NB4 (cell line): ENCODE measurements at regions not wholly inside any gene's neighbourhood (a gene's known extent, or its start where the extent isn't known, plus 50 kb on each side); places are given as distances from the start of the nearest gene placed in this dataset.

Experiments used
- DNase-seq: peaks from one replicate; pipeline ENCODE4 v3.0.0; 2010; ENCODE audit warnings: low read depth
- H3K4me3 ChIP-seq: one replicate; pipeline ENCODE4 v1.5.1; 2011; ENCODE audit warnings: mild to moderate bottlenecking, low read depth, low read length, moderate library complexity
- MYC ChIP-seq: IDR thresholded peaks from 2 replicates; pipeline ENCODE4 v1.6.1; 2011; ENCODE audit warnings: low read depth, low read length
- POLR2A ChIP-seq: IDR thresholded peaks from 2 replicates; pipeline ENCODE4 v1.6.1; 2011; ENCODE audit warnings: mild to moderate bottlenecking; ENCODE audit not compliant: insufficient read length; ENCODE audit errors: extremely low read depth
- TF ChIP-seq, protein P1 (sequence below): IDR thresholded peaks from 2 replicates; pipeline ENCODE4 v1.6.1; 2011; ENCODE audit warnings: low read depth, low read length
- TF ChIP-seq, protein P2 (sequence below): IDR thresholded peaks from one replicate; pipeline ENCODE4 v1.5.1; 2012; ENCODE audit warnings: low read depth, low read length

DNA sequence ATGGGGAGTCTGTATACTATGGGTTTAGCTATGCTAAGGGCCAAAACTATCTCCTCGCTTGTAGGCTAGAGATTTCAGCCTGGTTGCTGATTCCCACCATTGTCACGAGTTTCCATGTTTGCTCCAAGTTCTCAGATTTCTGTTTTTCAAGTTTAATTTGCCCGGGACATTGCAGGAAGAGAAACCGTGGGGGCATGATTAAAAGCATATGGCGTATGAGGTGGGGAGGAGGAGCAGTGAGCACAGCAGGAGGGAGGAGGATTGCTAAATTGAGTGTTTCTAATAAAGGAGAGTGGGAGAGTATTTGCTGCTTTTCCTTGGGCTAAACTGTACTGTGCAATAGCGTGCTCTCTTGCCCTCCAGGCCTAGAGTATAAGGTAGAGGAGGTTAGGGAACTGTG, 558.4 kb downstream of the METTL15 start:
- DNase-seq: no peak
- TF ChIP-seq, protein P1, sequence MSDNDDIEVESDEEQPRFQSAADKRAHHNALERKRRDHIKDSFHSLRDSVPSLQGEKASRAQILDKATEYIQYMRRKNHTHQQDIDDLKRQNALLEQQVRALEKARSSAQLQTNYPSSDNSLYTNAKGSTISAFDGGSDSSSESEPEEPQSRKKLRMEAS: no peak
- TF ChIP-seq POLR2A: no peak
- TF ChIP-seq, protein P2, sequence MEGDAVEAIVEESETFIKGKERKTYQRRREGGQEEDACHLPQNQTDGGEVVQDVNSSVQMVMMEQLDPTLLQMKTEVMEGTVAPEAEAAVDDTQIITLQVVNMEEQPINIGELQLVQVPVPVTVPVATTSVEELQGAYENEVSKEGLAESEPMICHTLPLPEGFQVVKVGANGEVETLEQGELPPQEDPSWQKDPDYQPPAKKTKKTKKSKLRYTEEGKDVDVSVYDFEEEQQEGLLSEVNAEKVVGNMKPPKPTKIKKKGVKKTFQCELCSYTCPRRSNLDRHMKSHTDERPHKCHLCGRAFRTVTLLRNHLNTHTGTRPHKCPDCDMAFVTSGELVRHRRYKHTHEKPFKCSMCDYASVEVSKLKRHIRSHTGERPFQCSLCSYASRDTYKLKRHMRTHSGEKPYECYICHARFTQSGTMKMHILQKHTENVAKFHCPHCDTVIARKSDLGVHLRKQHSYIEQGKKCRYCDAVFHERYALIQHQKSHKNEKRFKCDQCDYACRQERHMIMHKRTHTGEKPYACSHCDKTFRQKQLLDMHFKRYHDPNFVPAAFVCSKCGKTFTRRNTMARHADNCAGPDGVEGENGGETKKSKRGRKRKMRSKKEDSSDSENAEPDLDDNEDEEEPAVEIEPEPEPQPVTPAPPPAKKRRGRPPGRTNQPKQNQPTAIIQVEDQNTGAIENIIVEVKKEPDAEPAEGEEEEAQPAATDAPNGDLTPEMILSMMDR: no peak
- no peak for TF ChIP-seq MYC
- H3K4me3 ChIP-seq: no peak overlapping the region

DNA sequence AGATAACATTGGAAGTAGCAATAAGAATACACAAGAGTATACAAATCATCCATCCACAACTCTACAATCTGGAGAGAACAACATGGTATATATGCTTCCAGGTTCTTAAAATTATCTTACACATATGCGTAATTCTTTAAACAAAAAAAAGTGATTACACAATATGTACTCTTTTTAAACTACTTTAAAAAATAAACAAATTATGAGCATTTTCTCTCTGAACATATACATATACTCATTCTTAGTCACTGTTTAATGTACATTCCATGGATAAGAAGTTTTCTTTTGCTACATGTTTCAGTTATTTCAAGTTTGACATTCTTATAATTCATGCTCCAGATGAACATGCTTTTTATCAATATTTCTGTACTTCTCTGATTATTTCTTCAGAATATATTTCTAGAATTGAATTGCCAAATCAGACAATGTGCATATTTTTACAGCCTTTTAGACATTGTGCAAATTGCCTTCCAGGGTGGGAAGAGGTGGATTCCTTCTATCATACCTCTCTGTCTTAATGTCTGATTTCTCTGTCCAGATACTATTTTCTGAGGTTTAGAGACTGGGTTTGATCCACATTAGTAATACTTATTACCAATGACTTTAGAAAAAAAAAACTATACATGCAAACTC, 551.6 kb downstream of the METTL15 start:
- DNase-seq: no peak
- TF ChIP-seq, protein P2: no peak
- TF ChIP-seq MYC: no peak
- TF ChIP-seq, protein P1: no peak
- TF ChIP-seq POLR2A: no peak
- no peak overlapping the region for H3K4me3 ChIP-seq

DNA sequence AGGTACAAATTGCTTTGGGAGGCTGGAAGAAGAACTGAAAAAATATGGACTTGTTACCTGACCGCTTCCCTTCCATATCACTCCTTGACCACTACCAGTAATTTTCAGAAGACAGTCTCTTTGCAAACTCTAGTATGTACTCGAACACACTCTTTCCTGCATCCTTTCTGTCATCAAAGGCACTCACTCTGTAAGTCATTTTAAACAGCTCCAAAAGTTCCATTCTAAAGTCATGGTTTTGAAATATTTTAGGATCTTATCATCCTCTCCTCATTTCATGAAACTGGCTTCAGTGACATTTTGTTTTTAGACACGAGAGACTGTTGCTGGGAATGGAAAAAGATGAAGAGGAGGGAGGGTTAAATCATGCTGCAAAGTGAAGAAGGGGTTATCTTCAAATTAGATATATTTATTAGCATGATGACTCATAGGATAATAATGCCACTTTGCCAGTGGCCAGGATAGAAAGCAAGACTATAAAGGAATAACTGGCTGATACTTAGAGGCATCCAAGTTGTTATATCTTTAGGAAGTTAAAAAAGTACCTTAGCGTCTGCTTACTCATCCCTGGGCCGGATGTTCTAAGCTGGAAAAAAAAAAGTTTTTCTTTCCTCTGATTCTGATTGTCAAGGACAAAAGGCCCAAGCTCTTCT, 549.3 kb downstream of the METTL15 start:
- H3K4me3 ChIP-seq: no peak overlapping the region
- TF ChIP-seq, protein P1: no peak
- TF ChIP-seq POLR2A: no peak
- TF ChIP-seq, protein P2: no peak
- no peak for TF ChIP-seq MYC
- no peak for DNase-seq

DNA sequence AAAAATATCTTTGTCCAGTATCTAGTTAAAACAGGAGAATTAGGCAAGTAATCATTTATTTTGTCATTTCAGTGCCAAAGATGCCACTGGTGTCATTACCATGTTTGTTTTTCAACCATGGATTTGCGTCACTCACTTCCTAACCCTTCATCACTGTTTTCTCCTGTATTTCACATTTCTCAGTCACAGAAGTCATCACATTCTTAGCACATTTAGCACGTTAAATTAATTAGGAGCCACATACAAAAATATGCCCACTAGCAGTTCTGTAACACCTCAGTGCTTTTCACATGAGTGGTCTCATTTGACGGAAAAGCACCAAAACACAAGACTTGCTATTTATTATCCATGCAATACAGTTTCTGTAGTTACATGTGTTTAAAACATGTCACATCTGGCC, 546.0 kb downstream of the METTL15 start:
- H3K4me3 ChIP-seq: no peak overlapping the region
- TF ChIP-seq, protein P1: no peak
- no peak for TF ChIP-seq POLR2A
- TF ChIP-seq MYC: no peak
- TF ChIP-seq, protein P2: no peak
- no peak for DNase-seq

DNA sequence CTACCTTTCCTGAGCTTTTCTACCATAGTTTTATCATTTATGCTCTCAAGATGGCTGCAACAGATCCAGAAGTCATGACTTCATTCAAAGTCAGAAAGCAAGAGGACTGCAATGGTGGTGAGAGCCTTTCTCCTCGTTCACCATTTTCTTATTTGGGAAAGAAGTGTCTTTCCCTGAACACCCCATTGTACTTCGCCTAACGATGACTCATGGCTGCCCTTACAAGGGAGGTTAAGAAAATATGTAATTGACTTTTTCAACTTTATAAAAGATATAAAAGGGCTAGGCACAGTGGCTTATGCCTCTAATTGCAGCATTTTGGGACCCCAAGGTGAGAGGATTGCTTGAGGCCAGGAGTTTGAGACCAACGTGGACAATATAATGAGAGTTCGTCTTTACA, 541.7 kb downstream of the METTL15 start:
- TF ChIP-seq POLR2A: no peak
- no peak for TF ChIP-seq MYC
- TF ChIP-seq, protein P2: no peak
- TF ChIP-seq, protein P1: no peak
- no peak for DNase-seq
- no peak overlapping the region for H3K4me3 ChIP-seq
